Endodermal cell (in vitro differentiated cells): ENCODE measurements at regions not wholly inside any gene's neighbourhood (a gene's known extent, or its start where the extent isn't known, plus 50 kb on each side); places are given as distances from the start of the nearest gene placed in this dataset.
"Not testable (repeated sequence)": the region's sequence is repeated elsewhere in the genome, so short reads cannot be mapped to it uniquely, and the experiment has no call there.

Source experiments
- DNase-seq: peaks from one replicate; pipeline ENCODE4 v3.0.0-alpha.2; 2017
- H3K27ac ChIP-seq: 2 replicates; pipeline ENCODE4 v1.5.1; 2013; ENCODE audit warnings: mild to moderate bottlenecking, low read depth, low read length, moderate library complexity
- H3K27me3 ChIP-seq: 2 replicates; pipeline ENCODE4 v1.6.1; 2013; ENCODE audit warnings: mild to moderate bottlenecking, low read length, moderate library complexity; ENCODE audit not compliant: insufficient read depth, control insufficient read depth, poor library complexity, severe bottlenecking
- H3K36me3 ChIP-seq: 2 replicates; pipeline ENCODE4 v1.7.0; 2013; ENCODE audit warnings: mild to moderate bottlenecking, low read length, moderate library complexity; ENCODE audit not compliant: control insufficient read depth, insufficient read depth
- H3K4me1 ChIP-seq: one replicate; pipeline ENCODE4 v1.7.0; 2013; ENCODE audit warnings: low read length; ENCODE audit not compliant: control insufficient read depth, insufficient read depth
- H3K4me3 ChIP-seq: 2 replicates; pipeline ENCODE4 v1.5.1; 2013; ENCODE audit warnings: mild to moderate bottlenecking, low read length, moderate library complexity
- H3K9ac ChIP-seq: 2 replicates; pipeline ENCODE4 v1.6.1; 2013; ENCODE audit warnings: mild to moderate bottlenecking, low read length, moderate library complexity; ENCODE audit not compliant: poor library complexity, severe bottlenecking; ENCODE audit errors: extremely low read depth
- H3K9me3 ChIP-seq: 2 replicates; pipeline ENCODE4 v1.6.1; 2013; ENCODE audit warnings: mild to moderate bottlenecking, low read length, moderate library complexity; ENCODE audit not compliant: control insufficient read depth
- H3K27ac Mint-ChIP-seq: 2 replicates; pipeline ENCODE4 v1.8.0; 2020; ENCODE audit warnings: mixed read lengths
- H3K27me3 Mint-ChIP-seq: 2 replicates; pipeline ENCODE4 v1.8.0; 2021; ENCODE audit warnings: mild to moderate bottlenecking, mixed read lengths; ENCODE audit not compliant: insufficient read depth
- H3K36me3 Mint-ChIP-seq: 2 replicates; pipeline ENCODE4 v1.8.0; 2020; ENCODE audit warnings: low read depth, mixed read lengths
- H3K4me1 Mint-ChIP-seq: 2 replicates; pipeline ENCODE4 v1.8.0; 2020; ENCODE audit warnings: mixed read lengths
- H3K4me3 Mint-ChIP-seq: 2 replicates; pipeline ENCODE4 v1.8.0; 2020; ENCODE audit warnings: mild to moderate bottlenecking, moderate library complexity, mixed read lengths
- H3K9me3 Mint-ChIP-seq: 2 replicates; pipeline ENCODE4 v1.8.0; 2020; ENCODE audit warnings: mild to moderate bottlenecking, mixed read lengths
- WGBS, 2 experiments: methylation state at CpG; one replicate each; pipeline versions ENCODE4 v1.1.5 to v1.1.7; 2013; ENCODE audit warnings: missing lambda C conversion rate in 2 of 2, mixed read lengths in 1 of 2; ENCODE audit not compliant: insufficient coverage in 1 of 2, insufficient read length in 1 of 2; 5-methylcytosine and 5-hydroxymethylcytosine counted together
- TF ChIP-seq, protein P1 (sequence below): fragments of 200-600 bp; sonication (generic); conservative IDR thresholded peaks from 2 replicates; pipeline ENCODE4 v1.5.0; 2021; ENCODE audit warnings: antibody characterized with exemption, mild to moderate bottlenecking

DNA sequence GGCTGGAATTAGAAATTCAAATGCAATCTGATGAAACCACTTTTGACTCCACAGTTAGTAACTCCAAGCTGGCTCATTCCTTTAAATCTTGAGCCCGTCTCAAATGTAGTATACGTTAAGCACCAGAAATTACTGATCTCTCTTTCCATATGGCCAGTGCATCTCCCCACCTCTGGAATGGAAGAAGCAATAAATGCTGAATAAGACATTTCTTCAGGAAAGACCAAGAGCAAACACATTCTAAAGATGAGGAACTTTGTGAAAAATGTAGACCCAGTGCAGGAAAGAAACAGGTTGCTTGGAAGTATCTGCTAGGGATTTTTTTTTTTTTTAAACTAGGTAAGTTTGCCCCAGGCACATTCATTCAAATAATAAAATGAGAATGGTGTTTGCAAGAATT lies 143.1 kb upstream of the FBXO11 start:
- TF ChIP-seq, protein P1, sequence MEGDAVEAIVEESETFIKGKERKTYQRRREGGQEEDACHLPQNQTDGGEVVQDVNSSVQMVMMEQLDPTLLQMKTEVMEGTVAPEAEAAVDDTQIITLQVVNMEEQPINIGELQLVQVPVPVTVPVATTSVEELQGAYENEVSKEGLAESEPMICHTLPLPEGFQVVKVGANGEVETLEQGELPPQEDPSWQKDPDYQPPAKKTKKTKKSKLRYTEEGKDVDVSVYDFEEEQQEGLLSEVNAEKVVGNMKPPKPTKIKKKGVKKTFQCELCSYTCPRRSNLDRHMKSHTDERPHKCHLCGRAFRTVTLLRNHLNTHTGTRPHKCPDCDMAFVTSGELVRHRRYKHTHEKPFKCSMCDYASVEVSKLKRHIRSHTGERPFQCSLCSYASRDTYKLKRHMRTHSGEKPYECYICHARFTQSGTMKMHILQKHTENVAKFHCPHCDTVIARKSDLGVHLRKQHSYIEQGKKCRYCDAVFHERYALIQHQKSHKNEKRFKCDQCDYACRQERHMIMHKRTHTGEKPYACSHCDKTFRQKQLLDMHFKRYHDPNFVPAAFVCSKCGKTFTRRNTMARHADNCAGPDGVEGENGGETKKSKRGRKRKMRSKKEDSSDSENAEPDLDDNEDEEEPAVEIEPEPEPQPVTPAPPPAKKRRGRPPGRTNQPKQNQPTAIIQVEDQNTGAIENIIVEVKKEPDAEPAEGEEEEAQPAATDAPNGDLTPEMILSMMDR, result no peak
- WGBS, 2 experiments, result 80 to 90% methylated on average over 1 to 2 of the region's 2 CpGs
- no peaks in the 10 kb centered on the region for H3K27me3 Mint-ChIP-seq
- no peak overlapping the region for H3K4me3 Mint-ChIP-seq
- no peaks in the 10 kb centered on the region for H3K27me3 ChIP-seq
- no peak overlapping the region for H3K27ac Mint-ChIP-seq
- H3K36me3 Mint-ChIP-seq, result no peaks in the 10 kb centered on the region
- H3K9me3 Mint-ChIP-seq, result peaks cover 9% of the 10 kb centered on the region
- no peak for DNase-seq
- no peak overlapping the region for H3K9ac ChIP-seq
- no peak overlapping the region for H3K4me3 ChIP-seq
- H3K36me3 ChIP-seq, result no peaks in the 10 kb centered on the region
- peaks cover 6% of the 10 kb centered on the region for H3K4me1 Mint-ChIP-seq
- H3K4me1 ChIP-seq, result no peaks in the 10 kb centered on the region
- H3K27ac ChIP-seq, result no peak overlapping the region
- H3K9me3 ChIP-seq, result no peaks in the 10 kb centered on the region

DNA sequence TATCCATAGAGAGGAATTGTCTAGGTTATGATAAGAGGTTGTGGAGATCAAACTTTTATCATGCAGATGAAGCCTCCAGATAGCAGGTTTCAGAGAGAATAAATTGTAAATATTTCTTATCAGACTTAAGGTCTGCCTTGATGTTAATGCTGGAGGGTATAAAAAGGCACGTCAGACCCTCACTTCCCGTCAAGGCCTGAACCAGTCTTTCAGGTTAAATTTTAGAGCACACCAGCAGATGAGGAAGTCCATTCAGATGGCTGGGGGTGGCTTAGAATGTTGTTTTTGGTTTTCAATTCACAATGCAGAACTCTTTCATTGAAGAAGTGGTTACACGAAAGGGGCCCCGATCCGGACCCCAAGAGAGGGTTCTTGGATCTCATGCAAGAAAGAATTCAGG lies 144.4 kb upstream of the FBXO11 start:
- TF ChIP-seq, protein P1, result no peak
- H3K36me3 Mint-ChIP-seq, result no peaks in the 10 kb centered on the region
- no peaks in the 10 kb centered on the region for H3K4me1 ChIP-seq
- no peak overlapping the region for H3K27ac Mint-ChIP-seq
- H3K36me3 ChIP-seq, result no peaks in the 10 kb centered on the region
- no peaks in the 10 kb centered on the region for H3K27me3 Mint-ChIP-seq
- H3K4me3 ChIP-seq, result no peak overlapping the region
- H3K4me1 Mint-ChIP-seq, result peaks cover 6% of the 10 kb centered on the region
- no peaks in the 10 kb centered on the region for H3K9me3 ChIP-seq
- WGBS, 2 experiments, result 90 to 100% methylated on average over 4 to 5 of the region's 5 CpGs
- peaks cover 9% of the 10 kb centered on the region for H3K9me3 Mint-ChIP-seq
- no peak overlapping the region for H3K4me3 Mint-ChIP-seq
- no peak overlapping the region for H3K9ac ChIP-seq
- no peak overlapping the region for H3K27ac ChIP-seq
- no peak for DNase-seq
- no peaks in the 10 kb centered on the region for H3K27me3 ChIP-seq

GRCh38 chr2:48059975-48060374 lies 153.7 kb upstream of the FBXO11 start:
- no peak overlapping the region for H3K4me3 ChIP-seq
- Mint-ChIP-seq H3K4me3 (no peak overlapping the region), H3K4me1 (no peaks in the 10 kb centered on the region), H3K36me3 (no peaks in the 10 kb centered on the region), H3K27ac (no peak overlapping the region), H3K27me3 (no peaks in the 10 kb centered on the region), H3K9me3 (peaks cover 8% of the 10 kb centered on the region)
- no peaks in the 10 kb centered on the region for H3K36me3 ChIP-seq
- no peaks in the 10 kb centered on the region for H3K9me3 ChIP-seq
- H3K4me1 ChIP-seq, result no peaks in the 10 kb centered on the region
- H3K27ac ChIP-seq, result no peak overlapping the region
- TF ChIP-seq, protein P1, result no peak
- no peak overlapping the region for H3K9ac ChIP-seq
- WGBS, 2 experiments, result 92 to 100% methylated on average over 1 of the region's 1 CpG
- no peaks in the 10 kb centered on the region for H3K27me3 ChIP-seq
- DNase-seq, result no peak

DNA sequence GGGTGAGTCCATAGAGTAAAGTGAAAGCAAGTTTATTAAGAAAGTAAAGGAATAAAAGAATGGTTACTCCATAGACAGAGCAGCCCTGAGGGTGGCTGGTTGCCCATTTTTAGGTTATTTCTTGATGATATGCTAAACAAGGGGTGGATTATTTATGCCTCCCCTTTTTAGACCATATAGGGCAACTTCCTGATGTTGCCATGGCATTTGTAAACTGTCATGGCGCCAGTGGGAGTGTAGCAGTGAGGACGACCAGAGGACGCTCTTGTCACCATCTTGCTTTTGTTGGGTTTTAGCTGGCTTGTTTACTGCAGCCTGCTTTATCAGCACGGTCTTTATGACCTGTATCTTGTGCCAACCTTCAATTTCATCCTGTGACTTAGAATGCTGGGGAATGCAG lies 155.4 kb upstream of the FBXO11 start:
- H3K9me3 Mint-ChIP-seq, H3K9me3 ChIP-seq: not testable (repeated sequence)

More for the DNA sequence above, 155.4 kb upstream of the FBXO11 start:
- not testable (repeated sequence) for H3K4me3 Mint-ChIP-seq, H3K4me1 Mint-ChIP-seq, DNase-seq, H3K36me3 Mint-ChIP-seq, H3K36me3 ChIP-seq, H3K27me3 Mint-ChIP-seq, H3K9ac ChIP-seq, H3K27ac ChIP-seq, H3K27ac Mint-ChIP-seq, H3K4me3 ChIP-seq, H3K4me1 ChIP-seq, H3K27me3 ChIP-seq
- 82 to 94% methylated on average over 1 to 4 of the region's 4 CpGs for WGBS, 2 experiments
